ENCODE measurements at regions not wholly inside any gene's neighbourhood (a gene's known extent, or its start where the extent isn't known, plus 50 kb on each side); places are given as distances from the start of the nearest gene placed in this dataset.

GRCh38 chr17:33811984-33812577 lies 443.0 kb upstream of the CCL2 start:
- no peak overlapping the region for H3K27ac ChIP-seq (ENCODE audit: low read depth, low read length)
- DNase-seq (ENCODE audit: low read depth, low spot score) = no peak
- CTCF ChIA-PET = no interaction called here
- H3K27me3 ChIP-seq (ENCODE audit: control insufficient read depth, insufficient read depth, low read length) = no peaks in the 10 kb centered on the region
- no peak overlapping the region for H3K4me3 ChIP-seq (ENCODE audit: low read depth, low read length)
- peaks cover 4% of the 10 kb centered on the region for H3K9me3 ChIP-seq (ENCODE audit: control insufficient read depth, insufficient read depth, low read length)
- no peak for TF ChIP-seq CTCF (IDR thresholded peaks at IDR 0.05; ENCODE audit: low read depth, low read length)
- POLR2A ChIA-PET = no interaction called here

- Histone ChIP-seq H3K27ac (ENCODE audit: low read depth, low read length) (no peak overlapping the region), H3K4me3 (ENCODE audit: low read depth, low read length) (no peak overlapping the region), H3K9me3 (ENCODE audit: control insufficient read depth, insufficient read depth, low read length) (peaks cover 4% of the 10 kb centered on the region), H3K27me3 (ENCODE audit: control insufficient read depth, insufficient read depth, low read length) (no peaks in the 10 kb centered on the region)
- CTCF ChIA-PET = no interaction called here
- POLR2A ChIA-PET = no interaction called here
- DNase-seq (ENCODE audit: low read depth, low spot score) = no peak
- TF ChIP-seq CTCF (IDR thresholded peaks at IDR 0.05; ENCODE audit: low read depth, low read length) = no peak
Observed at GRCh38 chr17:33814852-33815251, 440.2 kb upstream of the CCL2 start.

DNA sequence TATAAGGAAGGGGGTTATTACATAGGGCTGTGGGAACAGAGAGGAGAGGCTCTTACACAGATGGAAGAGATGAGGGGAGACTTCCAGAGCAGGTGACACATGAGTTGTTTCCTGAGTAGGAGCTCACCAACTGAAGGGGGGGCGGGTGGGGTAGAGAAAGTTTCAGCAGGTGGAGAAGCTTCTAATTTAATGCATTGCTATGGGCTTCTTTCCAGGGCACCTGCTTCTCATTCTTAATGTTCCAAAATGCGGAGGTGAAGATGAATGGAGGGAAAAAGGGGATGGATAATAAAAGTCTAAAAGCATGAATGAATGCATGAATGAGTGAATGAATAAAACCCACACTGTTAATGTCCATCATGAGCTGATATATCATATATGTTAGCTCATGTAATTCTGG lies 439.0 kb upstream of the CCL2 start:
- no peaks in the 10 kb centered on the region for H3K27me3 ChIP-seq (ENCODE audit: control insufficient read depth, insufficient read depth, low read length)
- H3K27ac ChIP-seq (ENCODE audit: low read depth, low read length) = no peak overlapping the region
- no peak for DNase-seq (ENCODE audit: low read depth, low spot score)
- peaks cover 4% of the 10 kb centered on the region for H3K9me3 ChIP-seq (ENCODE audit: control insufficient read depth, insufficient read depth, low read length)
- no peak overlapping the region for H3K4me3 ChIP-seq (ENCODE audit: low read depth, low read length)
- no peak for TF ChIP-seq CTCF (IDR thresholded peaks at IDR 0.05; ENCODE audit: low read depth, low read length)
- POLR2A ChIA-PET = no interaction called here
- CTCF ChIA-PET = no interaction called here

DNA sequence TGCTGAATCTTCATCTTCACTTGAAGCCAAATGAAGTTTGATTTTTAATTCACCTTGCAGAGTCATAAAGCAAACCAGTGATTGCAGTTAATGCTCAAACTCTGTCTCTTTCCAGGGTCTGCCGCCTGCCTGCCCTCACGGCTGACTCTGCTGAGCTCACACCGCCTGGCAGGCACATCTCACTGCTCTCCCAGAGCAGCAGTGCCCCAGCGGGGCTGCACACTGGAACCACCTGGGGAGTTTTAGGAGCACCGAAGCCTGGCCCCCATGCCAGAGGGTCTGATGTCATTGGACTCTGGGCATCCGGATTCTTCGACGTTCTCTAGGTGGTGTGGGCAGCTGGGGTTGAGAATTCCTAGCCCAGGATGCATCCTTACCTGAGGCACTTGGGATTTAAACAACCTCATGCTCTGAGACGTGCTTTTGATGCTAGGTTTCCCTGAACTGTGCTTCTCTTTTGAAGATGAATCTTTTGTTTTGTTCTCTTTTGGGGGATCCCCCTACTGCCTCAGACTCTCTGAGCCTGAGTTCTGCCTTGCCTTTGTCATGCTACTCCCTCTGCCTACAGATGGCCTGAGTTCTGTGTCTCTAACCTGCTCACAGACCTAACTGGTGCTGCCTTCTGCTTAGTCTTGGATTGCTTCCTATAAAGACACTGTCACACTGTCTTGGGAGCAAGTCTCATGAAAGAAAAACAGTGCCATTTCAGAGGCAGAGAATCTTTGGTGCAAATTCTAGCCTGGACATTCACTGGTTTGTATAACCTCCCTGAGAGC lies 438.1 kb upstream of the CCL2 start:
- CTCF ChIA-PET = no interaction called here
- no peak for TF ChIP-seq CTCF (IDR thresholded peaks at IDR 0.05; ENCODE audit: low read depth, low read length)
- DNase-seq (ENCODE audit: low read depth, low spot score) = no peak
- H3K9me3 ChIP-seq (ENCODE audit: control insufficient read depth, insufficient read depth, low read length) = peaks cover 4% of the 10 kb centered on the region
- H3K27me3 ChIP-seq (ENCODE audit: control insufficient read depth, insufficient read depth, low read length) = no peaks in the 10 kb centered on the region
- POLR2A ChIA-PET = no interaction called here
- H3K4me3 ChIP-seq (ENCODE audit: low read depth, low read length) = no peak overlapping the region
- no peak overlapping the region for H3K27ac ChIP-seq (ENCODE audit: low read depth, low read length)

DNA sequence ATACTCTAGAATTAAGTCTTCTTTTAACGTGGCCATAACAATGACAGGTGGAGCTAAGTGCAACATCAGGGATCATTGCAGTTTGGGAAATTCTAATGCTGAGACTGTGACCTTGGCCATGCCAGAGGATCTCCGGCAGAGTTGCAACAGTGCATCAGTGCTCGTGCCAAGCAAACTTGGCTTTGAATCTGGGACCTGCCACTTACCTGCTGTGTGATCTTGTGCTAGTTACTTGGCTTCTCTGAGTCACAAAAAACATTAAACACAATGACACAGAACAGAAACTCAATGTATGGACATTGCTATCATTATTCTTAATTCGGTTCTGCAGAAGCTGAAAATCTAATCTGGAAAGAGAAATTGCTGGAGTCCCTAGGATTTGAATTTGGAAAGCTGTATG lies 435.5 kb upstream of the CCL2 start:
- Histone ChIP-seq H3K27ac (ENCODE audit: low read depth, low read length) (no peak overlapping the region), H3K9me3 (ENCODE audit: control insufficient read depth, insufficient read depth, low read length) (peaks cover 4% of the 10 kb centered on the region), H3K4me3 (ENCODE audit: low read depth, low read length) (no peak overlapping the region), H3K27me3 (ENCODE audit: control insufficient read depth, insufficient read depth, low read length) (no peaks in the 10 kb centered on the region)
- no peak for TF ChIP-seq CTCF (IDR thresholded peaks at IDR 0.05; ENCODE audit: low read depth, low read length)
- ChIA-PET POLR2A (no interaction called here), CTCF (no interaction called here)
- no peak for DNase-seq (ENCODE audit: low read depth, low spot score)

Measured in AG04450 (cell line).